Hematopoietic multipotent progenitor cell (in vitro differentiated cells): ENCODE measurements at regions not wholly inside any gene's neighbourhood (a gene's known extent, or its start where the extent isn't known, plus 50 kb on each side); places are given as distances from the start of the nearest gene placed in this dataset.

Source experiments
- DNase-seq, 3 donors: peaks; one replicate each; pipeline ENCODE4 v3.0.0-alpha.2; 2011 to 2015; ENCODE audit warnings: low read depth in 2 of 3, low spot score in 2 of 3

- peak in 1 of 3 donors; percentile 7 for DNase-seq
These were observed 64.1 kb upstream of the OTX2 start for GRCh38 chr14:56874375-56874774.

- no peak for DNase-seq
These were observed 60.1 kb upstream of the OTX2 start for GRCh38 chr14:56870336-56870735.

- no peak for DNase-seq
These were observed 58.4 kb upstream of the OTX2 start for GRCh38 chr14:56868660-56869059.

GRCh38 chr14:56862836-56863235 is 52.6 kb upstream of the OTX2 start:
- no peak for DNase-seq

- DNase-seq, result no peak
These were observed 50.2 kb upstream of the OTX2 start for GRCh38 chr14:56860441-56860840.
